BLaER1 treated with 17β-estradiol and CSF1 and Interleukin-3, amounts not matched to agents 10 nM and 100 nM (cell line): ENCODE measurements at regions not wholly inside any gene's neighbourhood (a gene's known extent, or its start where the extent isn't known, plus 50 kb on each side); places are given as distances from the start of the nearest gene placed in this dataset.

ENCODE experiments used
- H3K27ac ChIP-seq, 11 experiments: shearing (Covaris generic); formaldehyde crosslinking; 2 replicates each; pipeline ENCODE4 v1.8.1; 2022
- H3K27me3 ChIP-seq, 11 experiments: shearing (Covaris generic); formaldehyde crosslinking; 2 replicates each; pipeline ENCODE4 v1.8.1; 2022
- H3K36me3 ChIP-seq, 11 experiments: shearing (Covaris generic); formaldehyde crosslinking; 2 replicates each; pipeline ENCODE4 v1.8.1; 2022
- H3K4me1 ChIP-seq, 10 experiments: shearing (Covaris generic); formaldehyde crosslinking; 2 replicates each; pipeline ENCODE4 v1.8.1; 2022
- H3K4me2 ChIP-seq, 11 experiments: shearing (Covaris generic); formaldehyde crosslinking; 2 replicates each; pipeline ENCODE4 v1.8.1; 2022
- H3K4me3 ChIP-seq, 10 experiments: shearing (Covaris generic); formaldehyde crosslinking; 2 replicates each; pipeline ENCODE4 v1.8.1; 2022
- H3K9ac ChIP-seq, 11 experiments: shearing (Covaris generic); formaldehyde crosslinking; 2 replicates each; pipeline ENCODE4 v1.8.1; 2022
- H3K9me3 ChIP-seq, 11 experiments: shearing (Covaris generic); formaldehyde crosslinking; replicated peaks in 1 of 11; 2 replicates each; pipeline ENCODE4 v1.8.1; 2022
- H4K20me1 ChIP-seq, 11 experiments: shearing (Covaris generic); formaldehyde crosslinking; 2 replicates each; pipeline ENCODE4 v1.8.1; 2022
- Cebpa-rat ChIP-seq, 11 experiments: shearing (Covaris generic); IDR thresholded peaks; 2 replicates each; pipeline ENCODE4 v1.8.1; 2022

GRCh38 chr1:209490013-209490412, 93.5 kb upstream of the CAMK1G start:
- no peak overlapping the region for H3K4me3 ChIP-seq
- H3K27ac ChIP-seq, result no peak overlapping the region
- peaks cover 0 to 4% (median 2%) of the 10 kb centered on the region in 11 experiments; a peak in 11 of 22 replicates for H3K9me3 ChIP-seq
- no peak overlapping the region for H3K9ac ChIP-seq
- H4K20me1 ChIP-seq, result no peaks in the 10 kb centered on the region
- no peaks in the 10 kb centered on the region for H3K36me3 ChIP-seq
- no peak for TF ChIP-seq Cebpa-rat (IDR thresholded peaks at IDR 0.05)
- no peak overlapping the region for H3K4me2 ChIP-seq
- H3K4me1 ChIP-seq, result no peaks in the 10 kb centered on the region
- no peaks in the 10 kb centered on the region for H3K27me3 ChIP-seq

- Histone ChIP-seq H3K9ac (no peak overlapping the region), H3K9me3 (peaks cover 9 to 14% (median 12%) of the 10 kb centered on the region in 11 experiments; a peak in 21 of 22 replicates), H3K4me1 (no peaks in the 10 kb centered on the region), H3K4me2 (no peak overlapping the region), H3K27me3 (no peaks in the 10 kb centered on the region), H3K36me3 (no peaks in the 10 kb centered on the region), H4K20me1 (no peaks in the 10 kb centered on the region), H3K27ac (no peak overlapping the region), H3K4me3 (no peak overlapping the region)
- no peak for TF ChIP-seq Cebpa-rat (IDR thresholded peaks at IDR 0.05)
Measured at GRCh38 chr1:209491031-209491430, 92.5 kb upstream of the CAMK1G start.

GRCh38 chr1:209491496-209491895, 92.0 kb upstream of the CAMK1G start:
- no peak overlapping the region for H3K27ac ChIP-seq

GRCh38 chr1:209491897-209492296, 91.6 kb upstream of the CAMK1G start:
- H3K4me1 ChIP-seq, result peaks cover 0 to 3% (median 0%) of the 10 kb centered on the region in 10 experiments; a peak in 1 of 20 replicates

More at GRCh38 chr1:209491496-209491895, 92.0 kb upstream of the CAMK1G start:
- Histone ChIP-seq H3K4me3 (no peak overlapping the region), H4K20me1 (no peaks in the 10 kb centered on the region), H3K36me3 (no peaks in the 10 kb centered on the region), H3K9me3 (peaks cover 13 to 19% (median 17%) of the 10 kb centered on the region in 11 experiments), H3K9ac (no peak overlapping the region), H3K27me3 (no peaks in the 10 kb centered on the region), H3K4me1 (no peaks in the 10 kb centered on the region), H3K4me2 (no peak overlapping the region)
- no peak for TF ChIP-seq Cebpa-rat (IDR thresholded peaks at IDR 0.05)

GRCh38 chr1:209493559-209493958, 90.0 kb upstream of the CAMK1G start:
- no peak for TF ChIP-seq Cebpa-rat (IDR thresholded peaks at IDR 0.05)

More at GRCh38 chr1:209491897-209492296, 91.6 kb upstream of the CAMK1G start:
- Histone ChIP-seq H3K36me3 (no peaks in the 10 kb centered on the region), H3K4me2 (no peak overlapping the region), H3K4me3 (no peak overlapping the region), H3K27me3 (no peaks in the 10 kb centered on the region), H3K9ac (no peak overlapping the region), H3K27ac (no peak overlapping the region), H3K9me3 (peaks cover 17 to 23% (median 20%) of the 10 kb centered on the region in 11 experiments), H4K20me1 (no peaks in the 10 kb centered on the region)
- no peak for TF ChIP-seq Cebpa-rat (IDR thresholded peaks at IDR 0.05)

GRCh38 chr1:209497729-209498128, 85.8 kb upstream of the CAMK1G start:
- Histone ChIP-seq H4K20me1 (no peaks in the 10 kb centered on the region), H3K9ac (no peak overlapping the region), H3K4me3 (no peak overlapping the region), H3K9me3 (peaks cover 59 to 77% (median 64%) of the 10 kb centered on the region in 11 experiments), H3K27me3 (no peaks in the 10 kb centered on the region), H3K36me3 (0 out of 22 replicates have a peak, but pooled peaks cover 0 to 5% (median 0%) of the 10 kb centered on the region in 11 experiments), H3K4me1 (peaks cover 0 to 16% (median 9%) of the 10 kb centered on the region in 10 experiments; a peak in 11 of 20 replicates), H3K4me2 (no peak overlapping the region), H3K27ac (no peak overlapping the region)
- TF ChIP-seq Cebpa-rat (IDR thresholded peaks at IDR 0.05), result no peak

More at GRCh38 chr1:209493559-209493958, 90.0 kb upstream of the CAMK1G start:
- Histone ChIP-seq H3K4me3 (no peak overlapping the region), H3K4me2 (no peak overlapping the region), H3K36me3 (no peaks in the 10 kb centered on the region), H3K4me1 (peaks cover 0 to 11% (median 0%) of the 10 kb centered on the region in 10 experiments; a peak in 3 of 20 replicates), H3K27me3 (no peaks in the 10 kb centered on the region), H4K20me1 (no peaks in the 10 kb centered on the region), H3K9me3 (peaks cover 19 to 37% (median 31%) of the 10 kb centered on the region in 11 experiments), H3K9ac (no peak overlapping the region), H3K27ac (no peak overlapping the region)

GRCh38 chr1:209500993-209501392, 82.5 kb upstream of the CAMK1G start:
- H4K20me1 ChIP-seq, result no peaks in the 10 kb centered on the region
- 0 out of 22 replicates have a peak, but pooled peaks cover 0 to 5% (median 0%) of the 10 kb centered on the region in 11 experiments for H3K36me3 ChIP-seq
- H3K9ac ChIP-seq, result no peak overlapping the region
- no peak overlapping the region for H3K4me3 ChIP-seq
- H3K27me3 ChIP-seq, result no peaks in the 10 kb centered on the region
- no peak overlapping the region for H3K27ac ChIP-seq
- H3K4me2 ChIP-seq, result no peak overlapping the region
- no peak for TF ChIP-seq Cebpa-rat (IDR thresholded peaks at IDR 0.05)
- H3K9me3 ChIP-seq, result peaks cover 47 to 63% (median 55%) of the 10 kb centered on the region in 11 experiments
- peaks cover 0 to 26% (median 12%) of the 10 kb centered on the region in 10 experiments; a peak in 16 of 20 replicates for H3K4me1 ChIP-seq

- no peaks in the 10 kb centered on the region for H4K20me1 ChIP-seq
- 0 out of 22 replicates have a peak, but pooled peaks cover 0 to 5% (median 0%) of the 10 kb centered on the region in 11 experiments for H3K36me3 ChIP-seq
- peaks cover 0 to 35% (median 21%) of the 10 kb centered on the region in 10 experiments; a peak in 16 of 20 replicates for H3K4me1 ChIP-seq
- peaks cover 30 to 43% (median 40%) of the 10 kb centered on the region in 11 experiments for H3K9me3 ChIP-seq
- no peak overlapping the region for H3K4me2 ChIP-seq
- no peak overlapping the region for H3K4me3 ChIP-seq
- H3K27me3 ChIP-seq, result no peaks in the 10 kb centered on the region
- H3K9ac ChIP-seq, result no peak overlapping the region
- TF ChIP-seq Cebpa-rat (IDR thresholded peaks at IDR 0.05), result no peak
- H3K27ac ChIP-seq, result no peak overlapping the region
Measured at GRCh38 chr1:209503196-209503595, 80.3 kb upstream of the CAMK1G start.

GRCh38 chr1:209504571-209504970, 78.9 kb upstream of the CAMK1G start:
- H3K27me3 ChIP-seq, result no peaks in the 10 kb centered on the region
- H3K36me3 ChIP-seq, result 0 out of 22 replicates have a peak, but pooled peaks cover 0 to 5% (median 0%) of the 10 kb centered on the region in 11 experiments
- no peak overlapping the region for H3K4me2 ChIP-seq
- TF ChIP-seq Cebpa-rat (IDR thresholded peaks at IDR 0.05), result no peak
- no peak overlapping the region for H3K4me3 ChIP-seq
- no peak overlapping the region for H3K9ac ChIP-seq
- peaks cover 24 to 34% (median 29%) of the 10 kb centered on the region in 11 experiments for H3K9me3 ChIP-seq
- peaks cover 0 to 32% (median 21%) of the 10 kb centered on the region in 10 experiments; a peak in 16 of 20 replicates for H3K4me1 ChIP-seq
- H4K20me1 ChIP-seq, result no peaks in the 10 kb centered on the region
- no peak overlapping the region for H3K27ac ChIP-seq
